GM19455 (cell line): ENCODE measurements at regions not wholly inside any gene's neighbourhood (a gene's known extent, or its start where the extent isn't known, plus 50 kb on each side); places are given as distances from the start of the nearest gene placed in this dataset.

Experiments
- ATAC-seq: cut with Tn5 transposase; IDR thresholded peaks from one replicate; pipeline ENCODE4 v1.9.1; 2021; ENCODE audit not compliant: unreplicated experiment

DNA sequence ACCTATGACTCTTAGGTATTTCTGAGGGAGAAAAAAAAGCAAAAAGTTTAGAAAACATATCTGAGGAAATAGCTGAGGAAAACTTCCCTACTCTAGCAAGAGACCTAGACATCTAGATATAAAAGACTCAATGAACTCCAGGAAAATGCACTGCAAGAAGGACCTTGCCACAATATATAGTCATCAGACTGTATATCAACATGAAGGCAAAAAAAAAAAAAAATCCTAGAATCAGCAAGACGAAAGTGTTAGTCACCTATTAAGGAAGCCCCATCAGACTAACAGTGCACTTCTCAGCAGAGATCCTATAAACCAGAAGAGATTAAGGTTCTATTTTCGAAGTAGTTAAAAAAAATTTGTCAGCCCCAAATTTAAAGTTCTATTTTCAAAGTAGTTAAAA, 166.2 kb downstream of the TMEM38B start:
- ATAC-seq, result no peak

DNA sequence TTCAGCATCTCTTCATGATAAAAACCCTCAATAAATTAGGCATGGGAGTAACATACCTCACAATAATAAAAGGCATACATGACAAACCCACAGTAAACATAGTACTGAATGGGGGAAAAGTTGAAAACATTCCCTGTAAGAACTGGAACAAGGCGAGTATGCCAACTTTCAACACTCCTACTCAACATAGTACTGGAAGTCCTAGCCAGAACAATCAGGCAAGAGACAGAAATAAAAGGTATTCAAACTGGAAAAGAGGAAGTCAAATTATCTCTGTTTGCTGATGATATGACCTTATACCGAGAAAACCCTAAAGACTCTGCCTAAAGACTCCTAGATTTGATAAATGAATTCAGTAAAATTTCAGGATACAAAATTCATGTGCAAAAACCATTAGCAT, 167.6 kb downstream of the TMEM38B start:
- no peak for ATAC-seq

DNA sequence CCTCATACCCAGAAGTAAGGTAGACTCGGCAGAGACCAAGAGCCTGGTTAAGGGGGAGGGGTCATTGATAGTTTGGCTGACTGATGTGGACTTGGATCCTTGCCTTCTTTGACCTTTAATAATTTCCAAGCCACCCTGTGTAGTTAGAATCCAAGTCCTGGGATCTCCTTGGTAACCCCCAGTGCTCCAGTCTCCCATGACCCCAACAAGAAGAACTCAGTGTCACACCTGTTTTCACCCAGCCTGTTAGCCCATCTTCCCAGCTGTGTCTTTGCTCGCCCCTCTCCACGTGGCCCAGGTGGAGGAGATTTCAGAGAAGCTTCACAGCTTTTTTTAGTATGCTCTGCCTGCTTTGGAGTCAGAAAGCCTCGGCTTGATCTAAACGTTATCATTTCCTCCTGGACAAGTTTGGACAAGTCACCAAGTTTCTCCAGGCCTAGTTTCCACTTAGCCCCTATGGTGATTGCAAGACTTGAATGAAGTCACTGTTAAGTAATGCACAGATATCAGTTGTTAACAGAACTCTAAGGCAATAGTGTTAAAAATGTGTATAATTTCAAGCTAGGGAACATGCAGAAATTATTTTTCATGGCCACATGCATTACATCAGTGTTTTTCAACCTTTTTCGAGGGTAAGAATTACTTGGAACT, 170.0 kb downstream of the TMEM38B start:
- ATAC-seq, result no peak

- ATAC-seq, result no peak
Observed at GRCh38 chr9:105865285-105865684, 170.9 kb downstream of the TMEM38B start.

DNA sequence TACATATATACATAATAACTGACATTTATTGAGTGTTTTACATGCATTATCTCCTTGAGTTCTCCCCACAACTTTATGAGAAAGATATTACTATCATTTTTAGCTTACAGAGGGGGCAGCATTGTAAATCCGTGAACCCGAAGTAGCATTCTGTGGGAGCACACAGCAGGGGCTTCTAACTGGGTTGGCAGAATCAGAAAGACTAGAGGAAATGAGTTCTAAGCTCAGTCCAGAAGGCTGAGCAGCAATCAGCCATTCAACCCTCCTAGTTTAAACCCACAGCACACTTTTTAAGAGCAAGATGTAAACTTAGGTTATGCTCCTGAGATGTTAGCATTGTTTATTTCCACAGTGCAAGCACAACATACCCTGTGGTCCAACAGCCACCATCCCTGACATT, 177.2 kb downstream of the TMEM38B start:
- ATAC-seq, result no peak

DNA sequence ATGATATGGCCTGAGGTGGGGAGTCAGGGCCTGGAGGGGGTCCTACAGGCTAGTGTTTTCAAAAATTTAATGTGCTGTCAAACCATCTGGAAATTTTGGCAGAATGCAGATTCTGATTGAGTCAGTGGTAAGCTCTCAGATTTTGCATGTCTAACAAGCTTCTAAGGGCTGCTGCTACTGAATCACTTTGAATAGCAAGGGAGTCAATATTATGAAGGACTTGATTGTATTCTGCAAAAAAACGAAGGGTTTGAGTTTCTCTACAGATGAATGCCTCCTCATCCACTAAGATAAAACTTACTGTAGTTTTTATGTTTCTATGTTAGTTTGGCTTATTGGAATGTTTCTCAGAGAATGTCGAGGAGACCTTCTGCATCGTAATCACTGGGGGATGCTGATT, 179.5 kb downstream of the TMEM38B start:
- no peak for ATAC-seq

DNA sequence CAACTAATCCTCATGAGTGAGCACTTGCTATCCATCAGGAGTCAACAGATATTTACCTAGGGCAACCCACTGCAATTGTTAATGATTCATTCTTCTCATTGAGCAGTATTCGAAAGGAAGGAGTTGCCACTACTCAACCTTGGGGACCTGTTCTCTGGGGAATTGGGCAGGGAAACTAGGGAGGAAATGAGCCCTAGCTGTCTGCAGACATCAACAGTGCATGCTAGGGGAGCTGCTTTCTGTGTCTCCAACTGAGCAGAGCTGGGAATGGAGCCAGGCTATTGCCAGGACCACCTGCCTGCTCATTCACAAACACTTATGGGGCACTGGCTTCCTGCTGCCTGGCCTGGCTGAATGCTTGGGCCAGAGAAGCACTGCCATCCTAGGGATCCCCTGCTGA, 183.4 kb downstream of the TMEM38B start:
- ATAC-seq, result no peak

GRCh38 chr9:105879181-105879580, 184.8 kb downstream of the TMEM38B start:
- ATAC-seq, result no peak

DNA sequence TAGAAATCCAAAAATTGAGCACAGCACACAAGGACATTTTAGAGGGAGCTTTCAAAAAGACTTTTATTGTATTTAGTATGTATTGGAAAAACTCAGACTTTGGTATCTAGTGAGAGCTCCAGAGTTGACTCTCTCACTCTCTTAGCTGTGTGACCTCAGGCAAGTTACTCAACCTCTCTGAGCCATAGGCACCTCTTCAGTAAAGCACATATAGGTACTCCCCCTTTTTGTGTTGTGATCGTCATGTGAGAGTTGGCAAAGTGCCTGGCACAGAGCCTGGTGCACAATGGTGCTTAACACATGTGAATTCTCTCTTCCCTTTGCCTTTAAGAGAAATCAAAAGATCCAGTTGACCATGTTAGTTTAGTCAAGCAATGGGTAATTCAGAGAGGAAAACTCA, 186.2 kb downstream of the TMEM38B start:
- no peak for ATAC-seq

- ATAC-seq, result no peak
Observed at GRCh38 chr9:105881021-105881420, 186.7 kb downstream of the TMEM38B start.

DNA sequence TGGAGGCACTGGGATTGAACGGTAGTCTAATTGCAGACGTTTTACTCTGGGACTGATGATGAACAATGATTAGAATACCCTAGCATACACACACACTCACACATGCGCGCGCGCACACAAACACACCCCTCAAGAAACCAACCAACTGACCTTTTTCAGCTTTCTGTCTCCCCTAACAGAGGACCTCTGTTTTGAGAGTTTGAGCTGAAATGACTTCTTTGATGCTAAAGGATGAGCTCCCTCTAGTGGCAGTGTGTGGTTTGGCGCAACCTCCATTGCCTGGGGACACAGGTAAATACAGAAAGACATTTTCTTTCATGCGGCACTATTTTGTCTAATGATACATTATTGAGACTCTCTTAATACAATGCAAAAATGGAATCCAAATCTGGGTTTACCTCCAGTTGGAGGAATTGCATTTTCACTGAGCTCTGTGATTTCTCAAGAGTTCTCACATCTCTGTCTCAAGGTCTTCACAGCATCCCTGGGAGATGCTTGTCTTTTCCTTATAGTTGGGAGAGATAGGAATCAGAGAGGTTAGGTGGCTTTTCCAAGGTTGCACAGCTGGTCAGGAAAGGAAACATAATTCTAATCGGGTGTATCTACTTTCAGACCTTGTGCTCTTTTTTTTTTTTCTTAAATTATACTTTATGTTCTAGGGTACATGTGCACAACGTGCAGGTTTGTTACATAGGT, 187.5 kb downstream of the TMEM38B start:
- ATAC-seq, result peak; percentile 54

GRCh38 chr9:105883847-105884246, 189.5 kb downstream of the TMEM38B start:
- ATAC-seq, result peak; percentile 82

- ATAC-seq, result no peak
Observed at GRCh38 chr9:105884416-105884815, 190.1 kb downstream of the TMEM38B start.

DNA sequence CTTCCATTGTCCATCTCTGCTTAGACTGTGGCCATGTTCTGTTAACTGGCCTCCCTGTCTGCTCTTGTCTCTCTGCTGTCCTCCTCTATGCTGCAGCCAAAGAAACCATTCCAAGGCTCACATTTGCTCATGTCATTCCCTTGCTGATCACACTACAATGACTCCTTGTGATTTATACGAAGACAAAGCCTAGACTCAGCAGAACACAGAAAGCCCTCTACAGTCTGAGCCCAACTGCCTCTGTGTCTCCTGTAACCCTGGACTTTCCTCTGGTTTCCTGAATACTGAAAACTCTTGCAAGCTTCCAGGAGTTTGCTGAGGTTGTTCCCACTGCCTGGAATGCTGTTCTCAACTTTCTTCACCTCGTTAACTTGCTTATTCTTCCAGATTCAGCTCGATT, 191.8 kb downstream of the TMEM38B start:
- no peak for ATAC-seq

- ATAC-seq, result no peak
Observed at GRCh38 chr9:105887679-105888078, 193.3 kb downstream of the TMEM38B start.

DNA sequence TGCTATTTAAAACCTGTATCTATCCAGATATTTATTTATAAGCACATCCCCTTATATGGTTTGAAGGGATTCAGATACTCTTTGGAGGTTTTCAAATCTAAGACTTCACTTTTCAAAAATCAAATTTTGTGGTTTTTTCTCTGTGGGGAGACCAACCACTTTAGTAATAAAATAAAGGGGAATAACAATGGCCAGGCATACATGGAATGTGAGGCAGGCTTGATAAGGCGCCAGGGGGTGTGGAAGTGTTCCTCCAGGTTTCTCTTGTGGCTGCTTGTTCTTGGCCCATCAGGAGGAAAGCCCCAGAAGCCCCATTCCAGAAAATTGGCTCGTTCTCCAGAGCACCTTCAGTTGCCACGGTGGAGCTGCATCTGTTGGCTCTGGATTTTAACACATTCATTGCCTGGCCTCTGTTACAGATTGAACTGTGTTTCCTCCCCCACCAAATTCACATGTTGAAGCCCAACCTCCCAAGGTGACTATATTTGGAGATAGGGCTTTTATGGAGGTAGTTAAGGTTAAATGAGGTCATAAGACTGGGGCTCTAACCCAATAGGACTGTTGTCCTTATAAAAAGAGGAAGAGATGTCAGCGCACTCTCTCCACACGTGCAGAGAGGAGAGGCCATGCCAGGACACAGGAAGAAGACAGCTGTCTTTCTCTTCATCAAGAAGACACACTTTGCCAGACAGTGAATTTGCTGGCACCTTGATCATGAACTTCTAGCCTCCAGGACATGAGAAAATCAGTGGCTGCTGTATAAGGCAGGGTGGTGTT, 195.9 kb downstream of the TMEM38B start:
- ATAC-seq, result no peak

DNA sequence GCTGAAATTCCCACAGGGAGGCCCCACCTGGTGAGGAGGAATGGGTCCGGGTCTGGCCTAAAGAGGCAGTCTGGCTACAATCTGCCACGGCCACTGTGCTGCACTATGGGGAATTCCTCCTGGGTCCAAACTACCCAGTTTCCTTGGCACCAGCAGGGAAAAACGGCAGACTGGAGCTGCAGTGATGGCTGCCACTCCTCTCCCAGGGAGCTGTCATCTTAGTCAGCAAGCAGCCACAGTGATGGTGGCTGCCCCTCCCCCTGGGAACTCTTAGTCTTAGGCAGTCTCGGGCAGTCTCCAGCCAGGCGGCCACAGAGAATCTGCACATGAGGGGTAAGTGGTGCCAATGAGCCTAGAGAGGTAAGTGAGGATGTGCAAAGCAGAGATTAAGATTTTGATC, 205.8 kb downstream of the TMEM38B start:
- ATAC-seq, result no peak

GRCh38 chr9:105901514-105902109, 207.3 kb downstream of the TMEM38B start:
- peak; percentile 69 for ATAC-seq

- no peak for ATAC-seq
Observed at GRCh38 chr9:105908069-105908468, 213.7 kb downstream of the TMEM38B start.

GRCh38 chr9:105911104-105911911, 217.0 kb downstream of the TMEM38B start:
- ATAC-seq, result no peak
